Fibroblast of skin of left biceps (primary cell): ENCODE measurements at regions not wholly inside any gene's neighbourhood (a gene's known extent, or its start where the extent isn't known, plus 50 kb on each side); places are given as distances from the start of the nearest gene placed in this dataset.
"Not testable (repeated sequence)": the region's sequence is repeated elsewhere in the genome, so short reads cannot be mapped to it uniquely, and the experiment has no call there.

Experiments
- DNase-seq, 2 experiments: peaks; one replicate each; pipeline ENCODE4 v3.0.0-alpha.2; 2013; ENCODE audit warnings: low read depth in 2 of 2

- no peak for DNase-seq
These were observed 61.7 kb downstream of the KPNA2 start for GRCh38 chr17:68097161-68097805.

- DNase-seq, result not testable (repeated sequence)
These were observed 63.8 kb downstream of the KPNA2 start for GRCh38 chr17:68099341-68099753.

- no peak for DNase-seq
These were observed 64.6 kb downstream of the KPNA2 start for GRCh38 chr17:68100000-68100641.

GRCh38 chr17:68101075-68101986, 65.8 kb downstream of the KPNA2 start:
- peak; percentile 28 to 34 for DNase-seq

- no peak for DNase-seq
These were observed 66.4 kb downstream of the KPNA2 start for GRCh38 chr17:68101987-68102314.

GRCh38 chr17:68102318-68102758, 66.8 kb downstream of the KPNA2 start:
- DNase-seq, result no peak

GRCh38 chr17:68103148-68103547, 67.6 kb downstream of the KPNA2 start:
- DNase-seq, result no peak

- no peak for DNase-seq
These were observed 70.5 kb downstream of the KPNA2 start for GRCh38 chr17:68106085-68106484.

GRCh38 chr17:68107373-68107772, 71.8 kb downstream of the KPNA2 start:
- DNase-seq, result no peak

GRCh38 chr17:68108313-68109000, 72.9 kb downstream of the KPNA2 start:
- DNase-seq, result no peak

- not testable (repeated sequence) for DNase-seq
These were observed 73.9 kb downstream of the KPNA2 start for GRCh38 chr17:68109404-68109803.

- not testable (repeated sequence) for DNase-seq
These were observed 80.7 kb downstream of the KPNA2 start for GRCh38 chr17:68116211-68116610.

- no peak for DNase-seq
These were observed 87.1 kb downstream of the KPNA2 start for GRCh38 chr17:68122587-68122986.

- DNase-seq, result no peak
These were observed 89.8 kb downstream of the KPNA2 start for GRCh38 chr17:68125111-68125870.

GRCh38 chr17:68127914-68128313, 92.4 kb downstream of the KPNA2 start:
- no peak for DNase-seq

- no peak for DNase-seq
These were observed 95.9 kb downstream of the KPNA2 start for GRCh38 chr17:68131456-68131855.

- DNase-seq, result no peak
These were observed 98.0 kb downstream of the KPNA2 start for GRCh38 chr17:68133346-68134045.

GRCh38 chr17:68134046-68134637, 98.6 kb downstream of the KPNA2 start:
- no peak for DNase-seq

- no peak for DNase-seq
These were observed 99.2 kb downstream of the KPNA2 start for GRCh38 chr17:68134731-68135130.
